SK-N-SH treated with all-trans-retinoic acid at 6 μM for 48 hours (cell line): ENCODE measurements at regions not wholly inside any gene's neighbourhood (a gene's known extent, or its start where the extent isn't known, plus 50 kb on each side); places are given as distances from the start of the nearest gene placed in this dataset.

Source experiments
- ESRRG ChIP-seq: fragments of 250-450 bp; sonication (Bioruptor Pico); IDR thresholded peaks from 2 replicates; pipeline ENCODE4 v1.6.1; 2021; ENCODE audit warnings: mild to moderate bottlenecking
- GLIS3 ChIP-seq: fragments of 250-450 bp; sonication (Bioruptor Pico); IDR thresholded peaks from 2 replicates; pipeline ENCODE4 v1.5.0; 2020; ENCODE audit warnings: mild to moderate bottlenecking, moderate library complexity
- SNAI2 ChIP-seq: fragments of 250-450 bp; sonication (Bioruptor Pico); IDR thresholded peaks from 2 replicates; pipeline ENCODE4 v1.5.0; 2020; ENCODE audit warnings: mild to moderate bottlenecking, moderate library complexity
- TF ChIP-seq, protein P1 (sequence below): fragments of 250-450 bp; sonication (Bioruptor Pico); IDR thresholded peaks from 2 replicates; pipeline ENCODE4 v1.5.1; 2020; ENCODE audit warnings: low read depth, mild to moderate bottlenecking, moderate library complexity
- TF ChIP-seq, protein P2 (sequence below): fragments of 250-450 bp; sonication (Bioruptor Pico); IDR thresholded peaks from 2 replicates; pipeline ENCODE4 v1.8.0; 2020; ENCODE audit warnings: mild to moderate bottlenecking, moderate library complexity, borderline replicate concordance

GRCh38 chr10:108791030-108791429 lies 1132.3 kb downstream of the XPNPEP1 start:
- TF ChIP-seq SNAI2 (CRISPR knock-in tag) (no peak), GLIS3 (no peak), ESRRG (no peak)
- TF ChIP-seq, protein P1, sequence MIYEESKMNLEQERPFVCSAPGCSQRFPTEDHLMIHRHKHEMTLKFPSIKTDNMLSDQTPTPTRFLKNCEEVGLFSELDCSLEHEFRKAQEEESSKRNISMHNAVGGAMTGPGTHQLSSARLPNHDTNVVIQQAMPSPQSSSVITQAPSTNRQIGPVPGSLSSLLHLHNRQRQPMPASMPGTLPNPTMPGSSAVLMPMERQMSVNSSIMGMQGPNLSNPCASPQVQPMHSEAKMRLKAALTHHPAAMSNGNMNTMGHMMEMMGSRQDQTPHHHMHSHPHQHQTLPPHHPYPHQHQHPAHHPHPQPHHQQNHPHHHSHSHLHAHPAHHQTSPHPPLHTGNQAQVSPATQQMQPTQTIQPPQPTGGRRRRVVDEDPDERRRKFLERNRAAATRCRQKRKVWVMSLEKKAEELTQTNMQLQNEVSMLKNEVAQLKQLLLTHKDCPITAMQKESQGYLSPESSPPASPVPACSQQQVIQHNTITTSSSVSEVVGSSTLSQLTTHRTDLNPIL (CRISPR knock-in tag): no peak
- TF ChIP-seq, protein P2, sequence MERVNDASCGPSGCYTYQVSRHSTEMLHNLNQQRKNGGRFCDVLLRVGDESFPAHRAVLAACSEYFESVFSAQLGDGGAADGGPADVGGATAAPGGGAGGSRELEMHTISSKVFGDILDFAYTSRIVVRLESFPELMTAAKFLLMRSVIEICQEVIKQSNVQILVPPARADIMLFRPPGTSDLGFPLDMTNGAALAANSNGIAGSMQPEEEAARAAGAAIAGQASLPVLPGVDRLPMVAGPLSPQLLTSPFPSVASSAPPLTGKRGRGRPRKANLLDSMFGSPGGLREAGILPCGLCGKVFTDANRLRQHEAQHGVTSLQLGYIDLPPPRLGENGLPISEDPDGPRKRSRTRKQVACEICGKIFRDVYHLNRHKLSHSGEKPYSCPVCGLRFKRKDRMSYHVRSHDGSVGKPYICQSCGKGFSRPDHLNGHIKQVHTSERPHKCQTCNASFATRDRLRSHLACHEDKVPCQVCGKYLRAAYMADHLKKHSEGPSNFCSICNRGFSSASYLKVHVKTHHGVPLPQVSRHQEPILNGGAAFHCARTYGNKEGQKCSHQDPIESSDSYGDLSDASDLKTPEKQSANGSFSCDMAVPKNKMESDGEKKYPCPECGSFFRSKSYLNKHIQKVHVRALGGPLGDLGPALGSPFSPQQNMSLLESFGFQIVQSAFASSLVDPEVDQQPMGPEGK (CRISPR knock-in tag): no peak
